ENCODE measurements at regions not wholly inside any gene's neighbourhood (a gene's known extent, or its start where the extent isn't known, plus 50 kb on each side); places are given as distances from the start of the nearest gene placed in this dataset.

GRCh38 chr18:38007026-38007425 lies 441.4 kb upstream of the CELF4 start:
- Histone ChIP-seq H3K4me1 (ENCODE audit: insufficient read depth, low read length, poor library complexity, severe bottlenecking) (no peaks in the 10 kb centered on the region), H2AFZ (ENCODE audit: low read length) (no peak overlapping the region), H3K27ac (ENCODE audit: low read depth, low read length, poor library complexity, severe bottlenecking) (no peak overlapping the region), H3K36me3 (ENCODE audit: insufficient read depth, low read length) (no peaks in the 10 kb centered on the region), H3K4me3 (ENCODE audit: low read depth, low read length, poor library complexity, severe bottlenecking) (no peak overlapping the region), H3K79me2 (ENCODE audit: insufficient read depth, low read depth, low read length) (no peaks in the 10 kb centered on the region), H3K4me2 (ENCODE audit: low read length) (no peak overlapping the region), H3K9me2 (ENCODE audit: insufficient read depth, low read length) (no peaks in the 10 kb centered on the region), H3K9me3 (ENCODE audit: low read length) (no peaks in the 10 kb centered on the region), H4K20me1 (ENCODE audit: insufficient read depth, low read length) (no peaks in the 10 kb centered on the region)
- DNase-seq (ENCODE audit: low spot score) = no peak
- ChIA-PET POLR2A (no interaction called here), CTCF (ENCODE audit: unreplicated experiment) (no interaction called here)
- BruUV-seq (replicated peaks) = no TSS peak
- TF ChIP-seq EZH2phosphoT487 (IDR thresholded peaks at IDR 0.05; ENCODE audit: borderline replicate concordance, low read depth, low read length) = no peak
- no peak for TF ChIP-seq CTCF (conservative IDR thresholded peaks at IDR 0.05; ENCODE audit: low read length)
- intact Hi-C loops (cut with micrococcal nuclease; ENCODE audit: unreplicated experiment) = no loop called here

- POLR2A ChIA-PET = no interaction called here
- CTCF ChIA-PET (ENCODE audit: unreplicated experiment) = no interaction called here
- no peak for DNase-seq (ENCODE audit: low spot score)
Measured at GRCh38 chr18:38006541-38006940, 440.9 kb upstream of the CELF4 start.

GRCh38 chr18:37997695-37998094 lies 432.1 kb upstream of the CELF4 start:
- no peak overlapping the region for H3K4me2 ChIP-seq (ENCODE audit: low read length)
- H3K9me3 ChIP-seq (ENCODE audit: low read length) = no peaks in the 10 kb centered on the region
- H3K36me3 ChIP-seq (ENCODE audit: insufficient read depth, low read length) = no peaks in the 10 kb centered on the region
- DNase-seq (ENCODE audit: low spot score) = no peak
- intact Hi-C loops (cut with micrococcal nuclease; ENCODE audit: unreplicated experiment) = no loop called here
- H3K27ac ChIP-seq (ENCODE audit: low read depth, low read length, poor library complexity, severe bottlenecking) = no peak overlapping the region
- no peak for TF ChIP-seq CTCF (conservative IDR thresholded peaks at IDR 0.05; ENCODE audit: low read length)
- no peak for TF ChIP-seq EZH2phosphoT487 (IDR thresholded peaks at IDR 0.05; ENCODE audit: borderline replicate concordance, low read depth, low read length)
- POLR2A ChIA-PET = no interaction called here
- CTCF ChIA-PET (ENCODE audit: unreplicated experiment) = no interaction called here
- H3K79me2 ChIP-seq (ENCODE audit: insufficient read depth, low read depth, low read length) = no peaks in the 10 kb centered on the region
- H4K20me1 ChIP-seq (ENCODE audit: insufficient read depth, low read length) = no peaks in the 10 kb centered on the region
- H3K4me1 ChIP-seq (ENCODE audit: insufficient read depth, low read length, poor library complexity, severe bottlenecking) = no peaks in the 10 kb centered on the region
- no peak overlapping the region for H3K4me3 ChIP-seq (ENCODE audit: low read depth, low read length, poor library complexity, severe bottlenecking)
- no TSS peak for BruUV-seq (replicated peaks)
- H2AFZ ChIP-seq (ENCODE audit: low read length) = no peak overlapping the region
- H3K9me2 ChIP-seq (ENCODE audit: insufficient read depth, low read length) = no peaks in the 10 kb centered on the region

More at GRCh38 chr18:38006541-38006940, 440.9 kb upstream of the CELF4 start:
- intact Hi-C loops (cut with micrococcal nuclease; ENCODE audit: unreplicated experiment) = no loop called here
- no TSS peak for BruUV-seq (replicated peaks)
- Histone ChIP-seq H3K9me3 (ENCODE audit: low read length) (no peaks in the 10 kb centered on the region), H4K20me1 (ENCODE audit: insufficient read depth, low read length) (no peaks in the 10 kb centered on the region), H3K4me2 (ENCODE audit: low read length) (no peak overlapping the region), H3K9me2 (ENCODE audit: insufficient read depth, low read length) (no peaks in the 10 kb centered on the region), H3K36me3 (ENCODE audit: insufficient read depth, low read length) (no peaks in the 10 kb centered on the region), H3K79me2 (ENCODE audit: insufficient read depth, low read depth, low read length) (no peaks in the 10 kb centered on the region), H2AFZ (ENCODE audit: low read length) (no peak overlapping the region), H3K4me3 (ENCODE audit: low read depth, low read length, poor library complexity, severe bottlenecking) (no peak overlapping the region), H3K27ac (ENCODE audit: low read depth, low read length, poor library complexity, severe bottlenecking) (no peak overlapping the region), H3K4me1 (ENCODE audit: insufficient read depth, low read length, poor library complexity, severe bottlenecking) (no peaks in the 10 kb centered on the region)
- TF ChIP-seq CTCF (conservative IDR thresholded peaks at IDR 0.05; ENCODE audit: low read length) (no peak), EZH2phosphoT487 (IDR thresholded peaks at IDR 0.05; ENCODE audit: borderline replicate concordance, low read depth, low read length) (no peak)
